ENCODE measurements at regions not wholly inside any gene's neighbourhood (a gene's known extent, or its start where the extent isn't known, plus 50 kb on each side); places are given as distances from the start of the nearest gene placed in this dataset.
A peak's percentile ranks its signal among the peaks of the same experiment; 100 is the strongest.

DNA sequence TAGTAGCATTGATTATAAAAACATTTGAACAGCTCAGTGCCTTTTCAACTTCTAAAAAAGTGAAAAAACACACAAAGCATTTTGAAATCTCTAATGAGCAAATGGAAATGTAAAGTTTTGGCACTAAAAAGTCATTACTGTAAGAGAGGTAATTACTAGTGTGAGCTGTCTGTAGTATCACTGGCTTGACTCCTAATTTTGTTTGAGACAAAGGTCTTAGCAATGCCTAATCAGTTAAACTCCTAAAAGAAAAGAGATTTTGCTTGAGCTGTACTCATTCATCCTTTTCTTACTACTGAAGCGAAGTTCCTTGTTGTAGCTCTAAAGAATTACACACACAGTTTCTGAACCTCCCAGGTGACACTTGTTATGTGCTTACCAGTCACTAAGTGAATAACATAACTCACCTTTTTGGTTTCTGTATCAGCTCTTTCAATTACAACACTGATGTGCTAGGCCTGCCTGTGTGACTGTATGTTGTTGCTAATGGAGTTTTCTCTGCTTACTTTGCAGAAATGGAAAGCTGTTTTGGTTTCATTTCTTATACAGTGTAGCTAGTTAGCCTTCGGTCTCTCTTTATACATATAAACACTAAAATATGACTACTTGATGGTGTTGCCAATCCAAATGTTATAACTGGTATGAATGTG is 924.4 kb upstream of the TENM4 start:
- FAIRE-seq (no peak), DNase-seq (peak; percentile 53 to 67)
- Histone ChIP-seq H3K4me1 (ENCODE audit: control insufficient read depth in 3 of 3, insufficient read depth in 2 of 3, low read depth in 1 of 3, low read length in 2 of 3) (peaks cover 0 to 20% (median 2%) of the 10 kb centered on the region in 3 donors), H3K36me3 (ENCODE audit: control insufficient read depth in 3 of 3, insufficient read depth in 2 of 3, low read depth in 1 of 3, low read length in 3 of 3) (no peaks in the 10 kb centered on the region), H3K9me3 (ENCODE audit: control insufficient read depth in 2 of 2, insufficient read depth in 1 of 2, low read depth in 1 of 2, low read length in 1 of 2) (no peaks in the 10 kb centered on the region), H3K27me3 (ENCODE audit: control insufficient read depth in 3 of 3, insufficient read depth in 3 of 3, low read length in 3 of 3) (no peaks in the 10 kb centered on the region), H3K27ac (ENCODE audit: low read depth in 1 of 3, low read length in 2 of 3) (peak overlapping the region in 1 of 3 donors; percentile 69), H3K4me3 (ENCODE audit: low read depth in 1 of 3, low read length in 3 of 3) (no peak overlapping the region)
- WGBS, 3 donors, result 56 to 60% (median 59%) methylated on average over 2 of the region's 2 CpGs

GRCh38 chr11:80362563-80363340 is 921.9 kb upstream of the TENM4 start:
- FAIRE-seq, result no peak
- DNase-seq, result no peak
- WGBS, 3 donors, result 87 to 90% (median 88%) methylated on average over 9 of the region's 9 CpGs

DNA sequence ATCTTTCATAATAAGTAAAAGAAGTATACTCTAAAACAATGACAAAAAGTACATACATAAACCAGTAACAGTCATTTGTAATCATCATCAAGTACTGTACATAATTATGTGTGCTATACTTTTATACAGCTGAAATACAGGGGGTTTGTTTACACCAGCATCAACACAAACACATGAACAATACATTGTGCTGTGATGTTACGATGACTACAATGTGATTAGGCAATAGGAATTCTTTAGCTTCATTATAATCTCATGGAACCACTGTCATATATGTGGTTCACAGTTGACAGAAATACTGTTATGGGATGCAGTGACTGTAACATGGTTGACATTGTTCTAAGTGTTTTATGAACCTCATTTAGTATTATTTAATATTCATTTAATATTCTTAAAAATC is 914.4 kb upstream of the TENM4 start:
- FAIRE-seq (no peak), DNase-seq (no peak)
- Histone ChIP-seq H3K9me3 (ENCODE audit: control insufficient read depth in 2 of 2, insufficient read depth in 1 of 2, low read depth in 1 of 2, low read length in 1 of 2) (no peaks in the 10 kb centered on the region), H3K4me1 (ENCODE audit: control insufficient read depth in 3 of 3, insufficient read depth in 2 of 3, low read depth in 1 of 3, low read length in 2 of 3) (no peaks in the 10 kb centered on the region), H3K27me3 (ENCODE audit: control insufficient read depth in 3 of 3, insufficient read depth in 3 of 3, low read length in 3 of 3) (no peaks in the 10 kb centered on the region), H3K36me3 (ENCODE audit: control insufficient read depth in 3 of 3, insufficient read depth in 2 of 3, low read depth in 1 of 3, low read length in 3 of 3) (no peaks in the 10 kb centered on the region), H3K4me3 (ENCODE audit: low read depth in 1 of 3, low read length in 3 of 3) (no peak overlapping the region), H3K27ac (ENCODE audit: low read depth in 1 of 3, low read length in 2 of 3) (no peak overlapping the region)
- 88 to 98% (median 89%) methylated on average over 1 of the region's 1 CpG for WGBS, 3 donors

More at GRCh38 chr11:80362563-80363340, 921.9 kb upstream of the TENM4 start:
- Histone ChIP-seq H3K27me3 (ENCODE audit: control insufficient read depth in 3 of 3, insufficient read depth in 3 of 3, low read length in 3 of 3) (no peaks in the 10 kb centered on the region), H3K9me3 (ENCODE audit: control insufficient read depth in 2 of 2, insufficient read depth in 1 of 2, low read depth in 1 of 2, low read length in 1 of 2) (no peaks in the 10 kb centered on the region), H3K36me3 (ENCODE audit: control insufficient read depth in 3 of 3, insufficient read depth in 2 of 3, low read depth in 1 of 3, low read length in 3 of 3) (no peaks in the 10 kb centered on the region), H3K4me1 (ENCODE audit: control insufficient read depth in 3 of 3, insufficient read depth in 2 of 3, low read depth in 1 of 3, low read length in 2 of 3) (peaks cover 0 to 20% (median 2%) of the 10 kb centered on the region in 3 donors), H3K27ac (ENCODE audit: low read depth in 1 of 3, low read length in 2 of 3) (no peak overlapping the region), H3K4me3 (ENCODE audit: low read depth in 1 of 3, low read length in 3 of 3) (no peak overlapping the region)

DNA sequence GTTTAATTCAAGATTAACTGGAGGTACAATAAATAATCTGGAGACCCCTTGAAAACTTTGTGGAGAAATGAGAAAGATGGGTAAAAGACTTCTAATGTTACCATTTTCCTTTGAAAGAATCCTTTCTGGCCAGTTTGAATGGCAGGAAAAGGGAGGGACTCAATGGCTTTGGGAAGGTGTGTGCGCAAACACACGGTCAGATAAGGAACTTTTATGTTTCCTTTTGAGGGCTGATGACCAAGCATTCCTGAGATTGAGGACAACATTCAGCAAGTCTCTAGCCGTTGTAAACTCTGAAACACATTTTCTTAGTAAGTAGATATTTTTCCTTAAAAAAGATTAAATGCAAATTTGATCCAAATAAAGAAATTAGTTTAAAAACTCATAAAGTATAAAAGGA is 909.7 kb upstream of the TENM4 start:
- H3K27ac ChIP-seq (ENCODE audit: low read depth in 1 of 3, low read length in 2 of 3), result peak overlapping the region in 1 of 3 donors; percentile 41
- DNase-seq, result peak; percentile 16 to 31
- no peaks in the 10 kb centered on the region for H3K27me3 ChIP-seq (ENCODE audit: control insufficient read depth in 3 of 3, insufficient read depth in 3 of 3, low read length in 3 of 3)
- 38 to 50% (median 41%) methylated on average over 3 of the region's 3 CpGs for WGBS, 3 donors
- FAIRE-seq, result no peak
- H3K4me3 ChIP-seq (ENCODE audit: low read depth in 1 of 3, low read length in 3 of 3), result no peak overlapping the region
- H3K9me3 ChIP-seq (ENCODE audit: control insufficient read depth in 2 of 2, insufficient read depth in 1 of 2, low read depth in 1 of 2, low read length in 1 of 2), result no peaks in the 10 kb centered on the region
- H3K36me3 ChIP-seq (ENCODE audit: control insufficient read depth in 3 of 3, insufficient read depth in 2 of 3, low read depth in 1 of 3, low read length in 3 of 3), result no peaks in the 10 kb centered on the region
- H3K4me1 ChIP-seq (ENCODE audit: control insufficient read depth in 3 of 3, insufficient read depth in 2 of 3, low read depth in 1 of 3, low read length in 2 of 3), result peaks cover 0 to 2% (median 2%) of the 10 kb centered on the region in 3 donors

GRCh38 chr11:80349997-80350396 is 909.2 kb upstream of the TENM4 start:
- Histone ChIP-seq H3K27ac (ENCODE audit: low read depth in 1 of 3, low read length in 2 of 3) (peak overlapping the region in 1 of 3 donors; percentile 41), H3K4me1 (ENCODE audit: control insufficient read depth in 3 of 3, insufficient read depth in 2 of 3, low read depth in 1 of 3, low read length in 2 of 3) (peaks cover 0 to 2% (median 2%) of the 10 kb centered on the region in 3 donors), H3K4me3 (ENCODE audit: low read depth in 1 of 3, low read length in 3 of 3) (no peak overlapping the region), H3K9me3 (ENCODE audit: control insufficient read depth in 2 of 2, insufficient read depth in 1 of 2, low read depth in 1 of 2, low read length in 1 of 2) (no peaks in the 10 kb centered on the region), H3K36me3 (ENCODE audit: control insufficient read depth in 3 of 3, insufficient read depth in 2 of 3, low read depth in 1 of 3, low read length in 3 of 3) (no peaks in the 10 kb centered on the region), H3K27me3 (ENCODE audit: control insufficient read depth in 3 of 3, insufficient read depth in 3 of 3, low read length in 3 of 3) (no peaks in the 10 kb centered on the region)
- FAIRE-seq, result no peak
- peak; percentile 59 to 85 for DNase-seq

DNA sequence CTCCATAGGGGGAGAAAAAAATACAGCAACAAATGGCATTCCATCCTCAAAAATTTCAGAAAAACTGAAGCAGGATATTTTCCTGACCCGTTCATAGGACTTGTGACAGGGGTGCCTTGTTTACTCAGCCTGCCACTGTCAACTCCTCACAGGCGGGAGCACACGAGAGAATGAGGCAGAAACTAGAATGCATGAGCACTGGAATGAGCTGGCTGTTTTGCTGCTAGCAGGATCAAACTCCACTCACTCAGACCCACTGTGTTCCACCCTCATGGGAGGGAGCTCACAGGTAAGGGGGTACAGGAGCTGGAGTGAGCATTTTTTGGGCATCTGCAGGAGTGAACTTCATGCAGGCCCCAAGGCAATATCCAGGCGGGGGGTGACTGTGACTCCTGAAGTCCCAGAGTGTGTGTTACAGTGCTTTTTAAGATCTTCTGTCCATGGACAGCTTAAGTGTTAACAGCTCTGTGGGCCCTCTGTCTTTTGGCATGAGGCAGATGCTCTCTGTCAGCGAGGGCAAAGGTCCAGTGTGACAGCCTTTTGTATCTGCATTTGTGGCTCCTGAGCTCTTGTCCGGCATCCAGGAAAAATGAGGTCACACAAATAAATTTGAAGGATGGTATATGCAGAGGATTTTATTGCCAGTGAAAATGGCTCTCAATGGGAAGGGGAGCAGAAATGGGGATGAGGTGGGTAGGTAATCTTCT is 905.7 kb upstream of the TENM4 start:
- Histone ChIP-seq H3K27ac (ENCODE audit: low read depth in 1 of 3, low read length in 2 of 3) (no peak overlapping the region), H3K4me1 (ENCODE audit: control insufficient read depth in 3 of 3, insufficient read depth in 2 of 3, low read depth in 1 of 3, low read length in 2 of 3) (peaks cover 0 to 2% (median 2%) of the 10 kb centered on the region in 3 donors), H3K36me3 (ENCODE audit: control insufficient read depth in 3 of 3, insufficient read depth in 2 of 3, low read depth in 1 of 3, low read length in 3 of 3) (no peaks in the 10 kb centered on the region), H3K4me3 (ENCODE audit: low read depth in 1 of 3, low read length in 3 of 3) (no peak overlapping the region), H3K9me3 (ENCODE audit: control insufficient read depth in 2 of 2, insufficient read depth in 1 of 2, low read depth in 1 of 2, low read length in 1 of 2) (no peaks in the 10 kb centered on the region), H3K27me3 (ENCODE audit: control insufficient read depth in 3 of 3, insufficient read depth in 3 of 3, low read length in 3 of 3) (no peaks in the 10 kb centered on the region)
- 55 to 62% (median 60%) methylated on average over 6 of the region's 6 CpGs for WGBS, 3 donors
- peak; percentile 6 to 19 for DNase-seq
- FAIRE-seq, result no peak

DNA sequence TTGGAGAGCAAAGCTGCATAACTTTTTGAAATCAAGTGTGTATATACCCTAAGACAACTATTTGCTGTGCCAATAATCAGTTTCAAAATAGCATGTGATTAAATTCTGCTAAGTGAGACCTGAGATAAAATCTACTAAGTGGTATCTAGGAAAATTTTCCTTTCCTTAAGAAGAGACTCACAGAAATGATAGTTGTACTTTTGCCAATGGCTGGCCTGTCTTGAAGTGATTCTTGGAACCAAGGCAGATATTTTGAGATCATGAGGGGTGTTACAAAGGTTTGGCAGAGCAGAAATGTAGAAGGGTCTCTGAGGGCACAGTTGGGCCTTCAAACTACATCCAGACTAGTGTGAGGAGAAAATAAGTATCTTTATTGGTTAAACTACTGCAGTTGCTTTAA is 902.6 kb upstream of the TENM4 start:
- no peak overlapping the region for H3K4me3 ChIP-seq (ENCODE audit: low read depth in 1 of 3, low read length in 3 of 3)
- H3K9me3 ChIP-seq (ENCODE audit: control insufficient read depth in 2 of 2, insufficient read depth in 1 of 2, low read depth in 1 of 2, low read length in 1 of 2), result no peaks in the 10 kb centered on the region
- H3K27ac ChIP-seq (ENCODE audit: low read depth in 1 of 3, low read length in 2 of 3), result no peak overlapping the region
- no peaks in the 10 kb centered on the region for H3K36me3 ChIP-seq (ENCODE audit: control insufficient read depth in 3 of 3, insufficient read depth in 2 of 3, low read depth in 1 of 3, low read length in 3 of 3)
- no peaks in the 10 kb centered on the region for H3K4me1 ChIP-seq (ENCODE audit: control insufficient read depth in 3 of 3, insufficient read depth in 2 of 3, low read depth in 1 of 3, low read length in 2 of 3)
- H3K27me3 ChIP-seq (ENCODE audit: control insufficient read depth in 3 of 3, insufficient read depth in 3 of 3, low read length in 3 of 3), result no peaks in the 10 kb centered on the region
- no peak for DNase-seq
- no peak for FAIRE-seq

DNA sequence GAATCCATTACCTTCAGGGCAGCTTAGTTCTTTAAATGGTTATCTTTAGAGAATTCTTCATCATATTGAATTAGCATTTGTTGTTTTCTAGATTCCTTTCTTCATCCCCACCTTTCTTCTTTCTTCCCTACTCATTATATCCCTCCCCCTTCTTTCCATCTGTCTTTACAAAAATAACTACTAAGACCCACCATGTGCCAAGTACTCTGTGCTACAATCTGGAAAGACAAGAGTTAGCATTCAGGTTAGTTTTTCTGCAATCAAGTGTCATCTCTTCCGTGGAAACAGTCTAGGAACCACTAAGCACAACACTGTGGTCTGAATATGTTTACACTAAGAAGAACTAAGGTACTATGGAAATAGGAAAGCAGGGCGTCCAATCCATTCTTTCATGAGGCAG is 897.4 kb upstream of the TENM4 start:
- Histone ChIP-seq H3K27ac (ENCODE audit: low read depth in 1 of 3, low read length in 2 of 3) (no peak overlapping the region), H3K4me3 (ENCODE audit: low read depth in 1 of 3, low read length in 3 of 3) (no peak overlapping the region), H3K36me3 (ENCODE audit: control insufficient read depth in 3 of 3, insufficient read depth in 2 of 3, low read depth in 1 of 3, low read length in 3 of 3) (no peaks in the 10 kb centered on the region), H3K9me3 (ENCODE audit: control insufficient read depth in 2 of 2, insufficient read depth in 1 of 2, low read depth in 1 of 2, low read length in 1 of 2) (no peaks in the 10 kb centered on the region), H3K27me3 (ENCODE audit: control insufficient read depth in 3 of 3, insufficient read depth in 3 of 3, low read length in 3 of 3) (peaks cover 0 to 3% (median 0%) of the 10 kb centered on the region in 3 donors), H3K4me1 (ENCODE audit: control insufficient read depth in 3 of 3, insufficient read depth in 2 of 3, low read depth in 1 of 3, low read length in 2 of 3) (no peaks in the 10 kb centered on the region)
- DNase-seq (no peak), FAIRE-seq (no peak)
- WGBS, 3 donors, result 38 to 82% (median 60%) methylated on average over 2 of the region's 2 CpGs

Measured in small intestine (tissue), 7 donors.